Kasumi-1 (cell line): ENCODE measurements at regions not wholly inside any gene's neighbourhood (a gene's known extent, or its start where the extent isn't known, plus 50 kb on each side); places are given as distances from the start of the nearest gene placed in this dataset.
"Not testable (repeated sequence)": the region's sequence is repeated elsewhere in the genome, so short reads cannot be mapped to it uniquely, and the experiment has no call there.

ENCODE experiments used
- DNase-seq, 2 experiments: peaks; one replicate each; lab custom pipeline; 2025; lab: John Stamatoyannopoulos, UW

DNA sequence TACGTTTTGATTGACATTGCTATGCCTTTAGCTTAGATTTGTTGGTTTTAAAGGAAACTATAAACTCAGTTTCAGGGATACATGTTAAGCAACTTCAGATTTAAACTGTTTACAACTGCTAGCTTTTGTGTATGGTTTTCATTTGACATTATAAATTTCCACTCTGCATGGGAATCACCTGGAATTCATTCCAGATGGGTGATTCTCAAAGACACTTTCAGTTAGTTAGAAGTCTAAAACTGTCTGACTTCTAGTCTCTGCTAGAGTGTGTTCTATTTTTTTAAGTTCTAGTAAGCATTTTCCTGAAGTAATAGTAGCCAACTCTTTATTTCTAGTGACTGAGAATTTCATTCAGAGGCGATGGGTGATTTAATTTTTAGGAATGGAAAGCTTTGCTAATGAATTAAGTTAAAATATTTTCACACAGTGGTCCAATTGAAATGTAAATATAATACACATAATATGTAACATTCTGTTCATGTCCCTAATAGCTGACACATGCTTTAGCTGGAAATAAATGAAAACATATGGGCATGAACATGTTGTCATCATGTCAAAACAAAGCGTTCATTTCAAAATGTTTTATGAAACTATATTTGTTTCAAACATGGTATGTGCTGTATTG lies 58.3 kb upstream of the CSNK1A1L start:
- no peak for DNase-seq

DNA sequence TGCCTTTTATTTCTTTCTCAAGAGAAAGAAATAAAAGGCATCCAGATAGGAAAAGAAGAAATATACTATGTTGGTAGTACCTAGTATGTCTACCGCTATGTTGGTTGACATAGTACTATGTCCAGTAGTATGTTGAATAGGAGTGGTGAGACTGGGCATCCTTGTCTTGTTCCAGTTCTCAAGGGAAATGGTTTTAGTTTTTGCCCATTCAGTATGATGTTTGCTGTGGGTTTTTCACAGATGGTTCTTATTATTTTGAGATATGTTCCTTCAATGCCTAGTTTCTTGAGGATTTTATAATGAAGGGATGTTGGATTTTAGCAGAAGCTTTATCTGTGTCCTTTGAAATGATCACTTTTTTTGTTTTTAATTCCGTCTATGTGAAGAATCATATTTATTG lies 53.0 kb upstream of the CSNK1A1L start:
- no peak for DNase-seq

DNA sequence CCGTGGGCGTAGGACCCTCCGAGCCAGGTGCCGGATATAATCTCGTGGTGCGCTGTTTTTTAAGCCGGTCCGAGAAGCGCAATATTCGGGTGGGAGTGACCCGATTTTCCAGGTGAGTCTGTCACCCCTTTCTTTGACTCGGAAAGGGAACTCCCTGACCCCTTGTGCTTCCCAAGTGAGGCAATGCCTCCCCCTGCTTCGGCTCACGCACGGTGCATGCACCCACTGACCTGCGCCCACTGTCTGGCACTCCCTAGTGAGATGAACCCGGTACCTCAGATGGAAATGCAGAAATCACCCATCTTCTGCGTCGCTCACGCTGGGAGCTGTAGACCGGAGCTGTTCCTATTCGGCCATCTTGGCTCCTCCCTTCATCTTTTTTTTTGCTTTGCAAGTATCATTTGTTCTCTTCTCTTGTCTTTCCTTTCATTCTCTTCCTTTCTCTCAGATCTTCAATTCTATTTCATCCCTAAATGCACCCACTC lies 50.2 kb upstream of the CSNK1A1L start:
- DNase-seq = not testable (repeated sequence)
